ENCODE measurements at regions not wholly inside any gene's neighbourhood (a gene's known extent, or its start where the extent isn't known, plus 50 kb on each side); places are given as distances from the start of the nearest gene placed in this dataset.

- TF ChIP-seq POLR2A (IDR thresholded peaks at IDR 0.05) (no peak), CTCF (IDR thresholded peaks at IDR 0.05) (no peak)
Measured at GRCh38 chr6:117781550-117781949, 106.3 kb downstream of the NUS1 start.

All from uterus (tissue), 2 donors.